DOHH2 (cell line): ENCODE measurements at regions not wholly inside any gene's neighbourhood (a gene's known extent, or its start where the extent isn't known, plus 50 kb on each side); places are given as distances from the start of the nearest gene placed in this dataset.

Source experiments
- H3F3A ChIP-seq: fragments of 200-600 bp; sonication (generic), shearing (Covaris generic); 2 replicates; pipeline ENCODE4 v1.6.0; 2016; ENCODE audit warnings: antibody characterized with exemption, mild to moderate bottlenecking; ENCODE audit not compliant: control insufficient read depth, insufficient read depth
- H3K27ac ChIP-seq: fragments of 200-600 bp; sonication (generic); 2 replicates; pipeline ENCODE4 v1.5.1; 2014; ENCODE audit warnings: low read depth, mild to moderate bottlenecking, low read length, moderate library complexity
- H3K27me3 ChIP-seq: fragments of 200-600 bp; sonication (generic); 2 replicates; pipeline ENCODE4 v1.6.1; 2014; ENCODE audit warnings: mild to moderate bottlenecking, low read length, mixed read lengths; ENCODE audit not compliant: control insufficient read depth
- H3K36me3 ChIP-seq: fragments of 200-600 bp; sonication (generic); 2 replicates; pipeline ENCODE4 v1.6.1; 2014; ENCODE audit warnings: mild to moderate bottlenecking, low read length, moderate library complexity, mixed read lengths; ENCODE audit not compliant: control insufficient read depth
- H3K4me1 ChIP-seq: fragments of 200-600 bp; sonication (generic); 2 replicates; pipeline ENCODE4 v1.6.1; 2014; ENCODE audit warnings: mild to moderate bottlenecking, low read length, mixed read lengths; ENCODE audit not compliant: control insufficient read depth
- H3K4me2 ChIP-seq: fragments of 200-600 bp; sonication (generic); 2 replicates; pipeline ENCODE4 v1.6.0; 2014; ENCODE audit warnings: mild to moderate bottlenecking, low read length, moderate library complexity
- H3K4me3 ChIP-seq: fragments of 200-600 bp; sonication (generic); 2 replicates; pipeline ENCODE4 v1.5.1; 2014; ENCODE audit warnings: mild to moderate bottlenecking, low read length, mixed read lengths
- H3K79me2 ChIP-seq: fragments of 200-600 bp; sonication (generic); 2 replicates; pipeline ENCODE4 v1.6.1; 2014; ENCODE audit warnings: mild to moderate bottlenecking, low read length, mixed read lengths; ENCODE audit not compliant: control insufficient read depth
- H3K9me2 ChIP-seq: fragments of 200-600 bp; sonication (generic); replicated peaks from 2 replicates; pipeline ENCODE4 v1.6.1; 2014; ENCODE audit warnings: mild to moderate bottlenecking, low read length, mixed read lengths; ENCODE audit not compliant: control insufficient read depth
- H3K9me3 ChIP-seq: fragments of 200-600 bp; sonication (generic); 2 replicates; pipeline ENCODE4 v1.6.1; 2014; ENCODE audit warnings: antibody characterized with exemption, low read length, mixed read lengths; ENCODE audit not compliant: control insufficient read depth, insufficient read depth
- H4K20me1 ChIP-seq: fragments of 200-600 bp; sonication (generic); 2 replicates; pipeline ENCODE4 v1.6.0; 2014; ENCODE audit warnings: low read depth, mild to moderate bottlenecking, antibody characterized with exemption, low read length, moderate library complexity; ENCODE audit not compliant: control insufficient read depth, insufficient read depth
- EZH2phosphoT487 ChIP-seq: fragments of 200-600 bp; sonication (generic); IDR thresholded peaks from 2 replicates; pipeline ENCODE4 v1.6.1; 2017; ENCODE audit warnings: borderline replicate concordance, mild to moderate bottlenecking, antibody characterized with exemption, low read length, moderate library complexity, mixed read lengths
- TF ChIP-seq, protein P1 (sequence below): fragments of 200-600 bp; sonication (generic); IDR thresholded peaks from one replicate; pipeline ENCODE4 v1.5.1; 2014; ENCODE audit warnings: antibody characterized with exemption, mild to moderate bottlenecking, low read depth, low read length; ENCODE audit not compliant: poor library complexity, severe bottlenecking

DNA sequence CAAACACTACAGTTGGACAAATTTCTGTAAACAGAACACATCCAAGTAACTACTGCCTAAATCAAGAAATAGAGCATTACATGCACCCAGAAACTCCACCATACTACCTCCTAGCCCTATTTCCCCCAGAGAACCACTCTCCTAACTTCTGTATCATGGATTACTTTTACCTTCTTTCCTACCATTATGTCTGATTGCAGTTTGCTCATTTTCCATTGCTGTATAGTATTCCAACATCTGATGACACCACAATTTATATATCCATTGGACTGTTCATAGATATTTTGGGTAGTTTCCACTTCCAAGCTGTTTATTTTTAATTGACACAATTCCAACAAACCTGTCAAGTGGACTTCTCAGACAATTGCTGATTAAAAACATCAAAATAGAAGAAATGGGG, 271.1 kb downstream of the CDC5L start:
- Histone ChIP-seq H3K36me3 (no peaks in the 10 kb centered on the region), H3K27me3 (peaks cover 18% of the 10 kb centered on the region), H3K9me3 (no peaks in the 10 kb centered on the region), H3K9me2 (no peaks in the 10 kb centered on the region), H3F3A (no peaks in the 10 kb centered on the region), H3K4me3 (no peak overlapping the region), H3K79me2 (no peaks in the 10 kb centered on the region), H4K20me1 (no peaks in the 10 kb centered on the region), H3K4me1 (no peaks in the 10 kb centered on the region), H3K4me2 (no peak overlapping the region), H3K27ac (no peak overlapping the region)
- TF ChIP-seq EZH2phosphoT487: no peak
- TF ChIP-seq, protein P1, sequence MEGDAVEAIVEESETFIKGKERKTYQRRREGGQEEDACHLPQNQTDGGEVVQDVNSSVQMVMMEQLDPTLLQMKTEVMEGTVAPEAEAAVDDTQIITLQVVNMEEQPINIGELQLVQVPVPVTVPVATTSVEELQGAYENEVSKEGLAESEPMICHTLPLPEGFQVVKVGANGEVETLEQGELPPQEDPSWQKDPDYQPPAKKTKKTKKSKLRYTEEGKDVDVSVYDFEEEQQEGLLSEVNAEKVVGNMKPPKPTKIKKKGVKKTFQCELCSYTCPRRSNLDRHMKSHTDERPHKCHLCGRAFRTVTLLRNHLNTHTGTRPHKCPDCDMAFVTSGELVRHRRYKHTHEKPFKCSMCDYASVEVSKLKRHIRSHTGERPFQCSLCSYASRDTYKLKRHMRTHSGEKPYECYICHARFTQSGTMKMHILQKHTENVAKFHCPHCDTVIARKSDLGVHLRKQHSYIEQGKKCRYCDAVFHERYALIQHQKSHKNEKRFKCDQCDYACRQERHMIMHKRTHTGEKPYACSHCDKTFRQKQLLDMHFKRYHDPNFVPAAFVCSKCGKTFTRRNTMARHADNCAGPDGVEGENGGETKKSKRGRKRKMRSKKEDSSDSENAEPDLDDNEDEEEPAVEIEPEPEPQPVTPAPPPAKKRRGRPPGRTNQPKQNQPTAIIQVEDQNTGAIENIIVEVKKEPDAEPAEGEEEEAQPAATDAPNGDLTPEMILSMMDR: no peak

DNA sequence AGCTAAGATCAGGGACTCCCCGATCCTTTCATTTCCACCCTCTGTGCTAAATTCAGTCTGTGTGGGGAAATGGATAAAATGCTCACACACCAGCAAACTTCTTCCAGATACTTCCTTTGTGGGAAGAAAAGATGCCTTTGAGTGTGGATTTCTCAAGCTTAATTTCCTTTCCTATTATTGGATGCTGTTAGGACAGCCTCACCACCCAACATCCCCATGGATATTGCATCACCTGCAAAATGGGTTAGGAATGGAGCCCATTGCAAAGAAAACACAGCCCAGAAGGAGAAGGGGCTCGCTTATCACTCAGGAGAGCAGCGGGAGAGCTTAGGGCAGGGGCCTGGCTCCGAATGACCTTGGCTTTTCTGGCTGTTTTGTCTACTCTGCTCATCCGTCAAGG, 272.2 kb downstream of the CDC5L start:
- Histone ChIP-seq H3K27me3 (peaks cover 10% of the 10 kb centered on the region), H4K20me1 (no peaks in the 10 kb centered on the region), H3K4me3 (no peak overlapping the region), H3F3A (no peaks in the 10 kb centered on the region), H3K9me3 (no peaks in the 10 kb centered on the region), H3K36me3 (no peaks in the 10 kb centered on the region), H3K4me2 (no peak overlapping the region), H3K9me2 (no peaks in the 10 kb centered on the region), H3K4me1 (no peaks in the 10 kb centered on the region), H3K27ac (no peak overlapping the region), H3K79me2 (no peaks in the 10 kb centered on the region)
- TF ChIP-seq, protein P1: no peak
- no peak for TF ChIP-seq EZH2phosphoT487

DNA sequence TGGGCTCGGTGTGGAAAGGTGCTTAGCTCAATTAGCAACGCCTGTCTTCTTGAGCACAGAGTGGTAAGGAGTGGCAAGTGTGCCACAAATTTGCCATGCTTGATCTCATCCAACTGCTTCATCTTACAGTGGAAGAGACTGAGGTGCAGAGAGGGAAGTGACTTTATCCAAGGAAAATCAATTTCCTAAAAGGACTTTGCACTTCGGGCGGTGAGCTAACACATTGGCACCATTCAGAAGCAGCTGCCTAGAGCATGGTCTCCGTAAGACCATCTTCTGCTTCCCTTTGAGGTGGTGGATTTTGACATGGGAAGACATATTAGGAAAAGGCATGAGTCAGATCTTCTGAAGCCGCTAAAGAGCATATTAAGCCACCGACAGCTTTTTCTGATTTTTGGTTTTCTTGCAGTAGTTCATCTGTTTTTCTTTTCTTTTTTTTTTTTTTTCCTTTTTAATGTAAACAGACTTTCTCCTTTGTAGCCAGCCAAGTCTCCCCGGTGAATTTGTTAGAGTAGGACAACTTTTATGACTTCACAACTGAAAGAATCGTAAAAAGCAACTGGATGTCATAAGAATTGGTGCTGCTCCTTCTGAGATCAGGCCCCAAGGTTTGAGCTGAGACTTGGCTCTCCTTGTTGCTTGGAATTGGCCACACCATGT, 273.2 kb downstream of the CDC5L start:
- Histone ChIP-seq H3K4me1 (no peaks in the 10 kb centered on the region), H3K4me2 (no peak overlapping the region), H3K9me3 (no peaks in the 10 kb centered on the region), H3K27ac (no peak overlapping the region), H3K9me2 (no peaks in the 10 kb centered on the region), H3K4me3 (no peak overlapping the region), H3K36me3 (no peaks in the 10 kb centered on the region), H3K79me2 (no peaks in the 10 kb centered on the region), H3F3A (no peaks in the 10 kb centered on the region), H4K20me1 (no peaks in the 10 kb centered on the region), H3K27me3 (peaks cover 7% of the 10 kb centered on the region; the same call in 1 of the 2 replicates)
- TF ChIP-seq, protein P1: no peak
